ENCODE measurements at regions not wholly inside any gene's neighbourhood (a gene's known extent, or its start where the extent isn't known, plus 50 kb on each side); places are given as distances from the start of the nearest gene placed in this dataset.

DNA sequence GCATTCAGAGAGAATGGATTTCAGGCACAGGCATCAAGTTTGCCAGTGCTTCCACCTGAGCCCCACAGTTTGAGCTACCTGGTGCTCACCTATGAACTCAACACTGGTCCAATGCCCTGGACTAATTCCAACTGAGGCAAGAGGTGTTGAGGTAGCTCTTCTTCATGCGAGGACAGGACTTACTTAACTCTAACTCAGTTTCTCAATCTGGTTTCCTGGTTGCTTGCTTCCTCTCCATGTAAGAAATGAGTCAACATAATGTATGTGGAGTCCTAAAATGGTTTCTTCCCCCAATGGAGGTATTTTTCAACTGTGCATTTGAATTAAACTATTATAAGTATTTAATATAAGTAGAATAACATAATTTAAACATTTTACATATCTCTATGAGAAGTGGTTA, 523.6 kb upstream of the DAB2 start:
- TF ChIP-seq, protein P1, sequence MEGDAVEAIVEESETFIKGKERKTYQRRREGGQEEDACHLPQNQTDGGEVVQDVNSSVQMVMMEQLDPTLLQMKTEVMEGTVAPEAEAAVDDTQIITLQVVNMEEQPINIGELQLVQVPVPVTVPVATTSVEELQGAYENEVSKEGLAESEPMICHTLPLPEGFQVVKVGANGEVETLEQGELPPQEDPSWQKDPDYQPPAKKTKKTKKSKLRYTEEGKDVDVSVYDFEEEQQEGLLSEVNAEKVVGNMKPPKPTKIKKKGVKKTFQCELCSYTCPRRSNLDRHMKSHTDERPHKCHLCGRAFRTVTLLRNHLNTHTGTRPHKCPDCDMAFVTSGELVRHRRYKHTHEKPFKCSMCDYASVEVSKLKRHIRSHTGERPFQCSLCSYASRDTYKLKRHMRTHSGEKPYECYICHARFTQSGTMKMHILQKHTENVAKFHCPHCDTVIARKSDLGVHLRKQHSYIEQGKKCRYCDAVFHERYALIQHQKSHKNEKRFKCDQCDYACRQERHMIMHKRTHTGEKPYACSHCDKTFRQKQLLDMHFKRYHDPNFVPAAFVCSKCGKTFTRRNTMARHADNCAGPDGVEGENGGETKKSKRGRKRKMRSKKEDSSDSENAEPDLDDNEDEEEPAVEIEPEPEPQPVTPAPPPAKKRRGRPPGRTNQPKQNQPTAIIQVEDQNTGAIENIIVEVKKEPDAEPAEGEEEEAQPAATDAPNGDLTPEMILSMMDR (IDR thresholded peaks at IDR 0.05), result no peak
- TF ChIP-seq POLR2A (IDR thresholded peaks at IDR 0.05) (no peak), POLR2AphosphoS5 (IDR thresholded peaks at IDR 0.05) (no peak), EP300 (IDR thresholded peaks at IDR 0.05; ENCODE audit: low read depth) (no peak)
- Histone ChIP-seq H3K27ac (no peak overlapping the region), H3K36me3 (no peaks in the 10 kb centered on the region), H3K27me3 (no peaks in the 10 kb centered on the region), H3K9me3 (no peaks in the 10 kb centered on the region), H3K4me1 (peaks cover 0 to 7% (median 0%) of the 10 kb centered on the region in 4 donors), H3K4me3 (no peak overlapping the region)
- in situ Hi-C loops (cut with MboI; ENCODE audit: low pct_ligation_motif_present in 1 of 4, low pct_unique_long_range_greater_than_20kb in 1 of 4, low sequenced_read_pairs in 3 of 4) (loop anchor here (10.0 to 25.0 kb wide), 4 partner anchors 361 to 939 kb away; no protein-coding TSS in a partner anchor), intact Hi-C loops (cut with DNase I; ENCODE audit: low total_unique reads) (no loop called here)
- no peak for DNase-seq
- 89 to 100% methylated on average over 1 of the region's 1 CpG for WGBS, 2 donors (ENCODE audit: low coverage in 1 of 2)

DNA sequence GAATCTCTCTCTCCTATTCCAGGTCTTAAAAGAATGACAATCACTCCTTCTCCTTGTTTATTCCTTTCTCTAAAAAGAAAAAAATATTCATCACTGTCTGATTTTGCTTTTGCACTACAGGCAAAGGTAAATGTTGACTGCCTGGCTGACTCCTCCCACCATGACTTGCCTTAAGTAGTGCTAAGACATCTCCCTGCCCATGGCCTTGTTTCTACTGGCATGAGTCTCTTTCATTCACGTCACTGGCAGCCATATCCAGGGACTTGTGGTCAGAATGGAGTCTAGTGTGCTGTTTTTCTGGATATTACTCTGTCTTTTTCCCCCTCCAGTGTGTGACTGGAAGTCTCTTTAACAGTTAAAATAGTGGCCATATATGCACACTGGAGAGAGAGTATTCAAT, 522.9 kb upstream of the DAB2 start:
- intact Hi-C loops (cut with DNase I; ENCODE audit: low total_unique reads), result no loop called here
- H3K4me1 ChIP-seq, result peaks cover 0 to 7% (median 0%) of the 10 kb centered on the region in 4 donors
- H3K27me3 ChIP-seq, result no peaks in the 10 kb centered on the region
- H3K4me3 ChIP-seq, result no peak overlapping the region
- DNase-seq, result no peak
- H3K27ac ChIP-seq, result no peak overlapping the region
- H3K36me3 ChIP-seq, result no peaks in the 10 kb centered on the region
- TF ChIP-seq POLR2AphosphoS5 (IDR thresholded peaks at IDR 0.05) (no peak), POLR2A (IDR thresholded peaks at IDR 0.05) (no peak), EP300 (IDR thresholded peaks at IDR 0.05; ENCODE audit: low read depth) (no peak)
- TF ChIP-seq, protein P1 (IDR thresholded peaks at IDR 0.05), result no peak
- WGBS, 2 donors (ENCODE audit: low coverage in 1 of 2), result 80 to 95% methylated on average over 1 of the region's 1 CpG
- H3K9me3 ChIP-seq, result no peaks in the 10 kb centered on the region
- in situ Hi-C loops (cut with MboI; ENCODE audit: low pct_ligation_motif_present in 1 of 4, low pct_unique_long_range_greater_than_20kb in 1 of 4, low sequenced_read_pairs in 3 of 4), result loop anchor here (10.0 to 25.0 kb wide), 4 partner anchors 360 to 940 kb away; no protein-coding TSS in a partner anchor

DNA sequence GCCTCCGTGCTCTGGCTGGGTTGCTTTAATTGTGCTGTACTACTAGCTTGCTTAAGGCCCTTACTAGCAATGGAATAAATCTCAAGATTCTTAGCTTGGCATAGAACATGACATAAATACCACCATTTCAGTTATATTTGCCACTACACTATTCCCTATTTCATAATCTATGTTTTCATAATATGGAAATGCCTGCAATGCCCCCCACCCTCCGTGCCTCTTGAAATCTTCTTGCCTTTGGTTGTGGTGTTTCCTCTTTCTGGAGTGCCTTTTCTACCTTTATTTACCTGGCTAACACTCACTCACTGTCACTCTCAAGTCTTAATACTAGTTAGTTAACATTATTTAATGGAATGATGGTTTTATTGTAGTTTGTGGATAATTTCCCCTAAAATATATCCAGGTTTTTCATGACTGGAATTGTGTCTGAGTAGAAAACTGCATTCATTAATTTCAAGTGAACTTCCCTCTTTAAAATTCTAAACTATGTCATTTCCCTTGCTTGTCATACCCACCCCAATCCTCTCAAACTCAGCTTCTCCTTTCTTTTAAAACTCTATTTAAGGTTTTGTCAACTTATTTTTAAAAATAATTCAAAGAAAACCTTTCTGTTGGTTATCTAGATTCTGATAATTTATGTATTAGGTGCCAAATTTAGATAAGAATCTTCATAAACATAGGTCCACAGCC, 521.7 kb upstream of the DAB2 start:
- no peak overlapping the region for H3K27ac ChIP-seq
- TF ChIP-seq EP300 (IDR thresholded peaks at IDR 0.05; ENCODE audit: low read depth) (no peak), POLR2AphosphoS5 (IDR thresholded peaks at IDR 0.05) (no peak), POLR2A (IDR thresholded peaks at IDR 0.05) (no peak)
- TF ChIP-seq, protein P1 (IDR thresholded peaks at IDR 0.05), result no peak
- H3K4me3 ChIP-seq, result no peak overlapping the region
- no peaks in the 10 kb centered on the region for H3K27me3 ChIP-seq
- peaks cover 0 to 7% (median 0%) of the 10 kb centered on the region in 4 donors for H3K4me1 ChIP-seq
- in situ Hi-C loops (cut with MboI; ENCODE audit: low pct_ligation_motif_present in 1 of 4, low pct_unique_long_range_greater_than_20kb in 1 of 4, low sequenced_read_pairs in 3 of 4), result loop anchor here (10.0 to 25.0 kb wide), 4 partner anchors 359 to 941 kb away; no protein-coding TSS in a partner anchor
- H3K9me3 ChIP-seq, result no peaks in the 10 kb centered on the region
- 84 to 88% methylated on average over 2 of the region's 2 CpGs for WGBS, 2 donors (ENCODE audit: low coverage in 1 of 2)
- no peaks in the 10 kb centered on the region for H3K36me3 ChIP-seq
- intact Hi-C loops (cut with DNase I; ENCODE audit: low total_unique reads), result no loop called here
- no peak for DNase-seq

DNA sequence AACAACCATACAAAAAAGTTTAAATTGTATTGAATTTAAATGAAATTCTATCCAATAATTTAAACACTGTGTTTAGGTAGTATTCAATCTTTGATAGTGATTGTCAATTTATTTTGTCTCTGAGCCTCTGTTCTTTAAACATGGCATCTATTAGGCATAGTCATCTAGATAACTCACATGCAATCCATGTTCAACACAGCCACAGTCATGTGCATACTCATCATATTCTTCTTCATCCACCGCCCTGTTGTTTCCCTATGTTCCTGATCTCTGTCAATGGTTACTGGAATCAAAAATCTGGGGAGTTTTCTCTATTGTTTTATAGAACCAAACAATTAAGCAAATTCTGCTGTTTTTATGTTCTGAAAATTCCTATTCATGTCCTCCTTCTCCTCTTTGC, 521.1 kb upstream of the DAB2 start:
- Histone ChIP-seq H3K27me3 (no peaks in the 10 kb centered on the region), H3K36me3 (no peaks in the 10 kb centered on the region), H3K9me3 (no peaks in the 10 kb centered on the region), H3K4me1 (peaks cover 0 to 7% (median 0%) of the 10 kb centered on the region in 4 donors), H3K27ac (no peak overlapping the region), H3K4me3 (no peak overlapping the region)
- no peak for DNase-seq
- 92 to 100% methylated on average over 1 of the region's 1 CpG for WGBS, 2 donors (ENCODE audit: low coverage in 1 of 2)
- intact Hi-C loops (cut with DNase I; ENCODE audit: low total_unique reads) (no loop called here), in situ Hi-C loops (cut with MboI; ENCODE audit: low pct_ligation_motif_present in 1 of 4, low pct_unique_long_range_greater_than_20kb in 1 of 4, low sequenced_read_pairs in 3 of 4) (loop anchor here (10.0 to 25.0 kb wide), 4 partner anchors 359 to 941 kb away; no protein-coding TSS in a partner anchor)
- TF ChIP-seq EP300 (IDR thresholded peaks at IDR 0.05; ENCODE audit: low read depth), result no peak
- no peak for TF ChIP-seq POLR2A (IDR thresholded peaks at IDR 0.05)
- TF ChIP-seq, protein P1 (IDR thresholded peaks at IDR 0.05), result no peak
- TF ChIP-seq POLR2AphosphoS5 (IDR thresholded peaks at IDR 0.05), result no peak

Data from transverse colon (tissue), 4 donors.